SK-N-SH (cell line): ENCODE measurements at regions not wholly inside any gene's neighbourhood (a gene's known extent, or its start where the extent isn't known, plus 50 kb on each side); places are given as distances from the start of the nearest gene placed in this dataset.

ENCODE experiments used
- CTCF ChIA-PET: fragments of 300-600, 350-600 bp; formaldehyde crosslinking; extraction: SDS; loops from one replicate; lab custom pipeline; 2021; lab: Yijun Ruan, JAX
- POLR2A ChIA-PET: fragments of 350-600 bp; sonication (Branson Sonifier 250); formaldehyde crosslinking; extraction: SDS; loops from one replicate; lab custom pipeline; 2020; ENCODE audit warnings: antibody characterized with exemption, inconsistent platforms; lab: Yijun Ruan, JAX
- DNase-seq: peaks from one replicate; pipeline ENCODE4 v3.0.0; 2012
- H2AFZ ChIP-seq: fragments of 200-600 bp; sonication (generic); 2 replicates; pipeline ENCODE4 v1.8.1; 2016; ENCODE audit warnings: antibody characterized with exemption, mild to moderate bottlenecking, low read depth
- H3F3A ChIP-seq: fragments of 200-600 bp; sonication (generic); replicated peaks from 2 replicates; pipeline ENCODE3; 2016; ENCODE audit warnings: antibody characterized with exemption, mild to moderate bottlenecking; ENCODE audit not compliant: insufficient read depth
- H3K27ac ChIP-seq, 2 experiments: fragments of 200-500 bp in 1 of 2; fragments of 200-600 bp in 1 of 2; sonication (Bioruptor generic) in 1 of 2; sonication (generic), shearing (Covaris generic) in 1 of 2; 2 replicates each; pipeline versions ENCODE4 v1.5.1 to v1.6.1; 2014 to 2016; ENCODE audit warnings: low read depth in 2 of 2, inconsistent platforms in 1 of 2, low read length in 1 of 2, mild to moderate bottlenecking in 1 of 2, mixed read lengths in 1 of 2
- H3K27me3 ChIP-seq: fragments of 200-600 bp; sonication (generic), shearing (Covaris generic); 2 replicates; pipeline ENCODE4 v1.6.1; 2016; ENCODE audit warnings: mixed run types; ENCODE audit not compliant: insufficient read depth
- H3K36me3 ChIP-seq, 2 experiments: fragments of 200-500 bp in 1 of 2; fragments of 200-600 bp in 1 of 2; sonication (Bioruptor generic) in 1 of 2; sonication (generic) in 1 of 2; replicated peaks in 1 of 2; 2 replicates each; pipeline versions ENCODE3 to v1.5.1; 2014 to 2016; ENCODE audit warnings: low read length in 1 of 2, mild to moderate bottlenecking in 1 of 2; ENCODE audit not compliant: insufficient read depth in 2 of 2, control insufficient read depth in 1 of 2
- H3K4me1 ChIP-seq, 2 experiments: fragments of 200-500 bp in 1 of 2; fragments of 200-600 bp in 1 of 2; sonication (Bioruptor generic) in 1 of 2; sonication (generic), shearing (Covaris generic) in 1 of 2; 2 replicates each; pipeline versions ENCODE4 v1.5.1 to v1.6.1; 2014 to 2016; ENCODE audit warnings: low read depth in 1 of 2, low read length in 1 of 2, mixed run types in 1 of 2; ENCODE audit not compliant: insufficient read depth in 2 of 2, control insufficient read depth in 1 of 2
- H3K4me2 ChIP-seq: fragments of 200-600 bp; sonication (generic), shearing (Covaris generic); 2 replicates; pipeline ENCODE4 v1.6.1; 2017; ENCODE audit warnings: mixed run types
- H3K4me3 ChIP-seq, 2 experiments: fragments of 200-500 bp in 1 of 2; fragments of 200-600 bp in 1 of 2; sonication (Bioruptor generic) in 1 of 2; sonication (generic), shearing (Covaris generic) in 1 of 2; 2 replicates each; pipeline versions ENCODE4 v1.5.1 to v1.8.1; 2014 to 2016; ENCODE audit warnings: low read depth in 2 of 2, inconsistent platforms in 1 of 2, low read length in 1 of 2, mild to moderate bottlenecking in 1 of 2, mixed read lengths in 1 of 2, moderate library complexity in 1 of 2
- H3K79me2 ChIP-seq: fragments of 200-600 bp; sonication (generic); 2 replicates; pipeline ENCODE4 v1.8.1; 2017; ENCODE audit warnings: mild to moderate bottlenecking; ENCODE audit not compliant: insufficient read depth
- H3K9ac ChIP-seq: fragments of 200-600 bp; sonication (generic); 2 replicates; pipeline ENCODE4 v1.6.1; 2017; ENCODE audit warnings: mixed run types
- H3K9me2 ChIP-seq: fragments of 200-600 bp; sonication (generic); 2 replicates; pipeline ENCODE4 v1.6.1; 2017; ENCODE audit warnings: mixed run types
- H3K9me3 ChIP-seq: fragments of 200-600 bp; sonication (generic); 2 replicates; pipeline ENCODE4 v1.6.1; 2017; ENCODE audit warnings: mixed run types, mild to moderate bottlenecking, moderate library complexity
- H4K20me1 ChIP-seq: fragments of 200-600 bp; sonication (generic); 2 replicates; pipeline ENCODE4 v1.6.1; 2017; ENCODE audit warnings: mild to moderate bottlenecking, mixed run types; ENCODE audit not compliant: insufficient read depth
- ELF1 ChIP-seq: IDR thresholded peaks from 2 replicates; pipeline ENCODE4 v1.4.0; 2012
- EP300 ChIP-seq, 2 experiments: IDR thresholded peaks; 2 replicates each; pipeline versions ENCODE4 v1.4.0 to v1.6.1; 2012; ENCODE audit warnings: borderline replicate concordance in 1 of 2, low read depth in 1 of 2, low read length in 1 of 2
- FOSL2 ChIP-seq: IDR thresholded peaks from 2 replicates; pipeline ENCODE4 v1.4.0; 2012; ENCODE audit warnings: low read depth, mild to moderate bottlenecking, moderate library complexity, borderline replicate concordance
- FOXJ3 ChIP-seq: sonication (generic); formaldehyde crosslinking; IDR thresholded peaks from 2 replicates; pipeline ENCODE4 v1.5.1; 2020; ENCODE audit warnings: mild to moderate bottlenecking, missing genetic modification reagents
- FOXM1 ChIP-seq: IDR thresholded peaks from 2 replicates; pipeline ENCODE4 v1.4.0; 2012; ENCODE audit warnings: low read depth, mild to moderate bottlenecking
- GATA2 ChIP-seq: sonication (generic); formaldehyde crosslinking; IDR thresholded peaks from 2 replicates; pipeline ENCODE4 v1.5.0; 2020; ENCODE audit warnings: mild to moderate bottlenecking, missing genetic modification reagents
- MEF2A ChIP-seq: IDR thresholded peaks from 2 replicates; pipeline ENCODE4 v1.4.0; 2012; ENCODE audit warnings: low read depth, borderline replicate concordance
- NFIC ChIP-seq: IDR thresholded peaks from 2 replicates; pipeline ENCODE4 v1.4.0; 2012; ENCODE audit warnings: borderline replicate concordance
- NRF1 ChIP-seq: IDR thresholded peaks from 2 replicates; pipeline ENCODE4 v1.6.1; 2012; ENCODE audit warnings: low read depth, mild to moderate bottlenecking, low read length
- POLR2AphosphoS5 ChIP-seq: IDR thresholded peaks from 2 replicates; pipeline ENCODE4 v1.6.1; 2012; ENCODE audit warnings: low read depth, low read length
- RAD21 ChIP-seq: IDR thresholded peaks from 2 replicates; pipeline ENCODE4 v1.6.1; 2012; ENCODE audit warnings: mild to moderate bottlenecking, low read length
- REST ChIP-seq: IDR thresholded peaks from 2 replicates; pipeline ENCODE4 v1.6.1; 2012; ENCODE audit warnings: mild to moderate bottlenecking, low read depth, low read length, moderate library complexity
- RFX5 ChIP-seq: IDR thresholded peaks from 2 replicates; pipeline ENCODE4 v1.6.1; 2012; ENCODE audit warnings: mild to moderate bottlenecking, improper control_type of control experiment, low read length
- RXRA ChIP-seq: IDR thresholded peaks from 2 replicates; pipeline ENCODE4 v1.4.0; 2012; ENCODE audit warnings: low read depth, mild to moderate bottlenecking, borderline replicate concordance
- TAF1 ChIP-seq: IDR thresholded peaks from 2 replicates; pipeline ENCODE4 v1.6.1; 2012; ENCODE audit warnings: low read depth, mild to moderate bottlenecking, low read length, moderate library complexity, borderline replicate concordance
- TCF12 ChIP-seq: IDR thresholded peaks from 2 replicates; pipeline ENCODE4 v1.4.0; 2012
- TEAD4 ChIP-seq: IDR thresholded peaks from 2 replicates; pipeline ENCODE4 v1.4.0; 2012; ENCODE audit warnings: mild to moderate bottlenecking, borderline replicate concordance; ENCODE audit not compliant: insufficient read depth
- YY1 ChIP-seq: IDR thresholded peaks from 2 replicates; pipeline ENCODE4 v1.4.0; 2012; ENCODE audit warnings: low read depth, mild to moderate bottlenecking
- WGBS: methylation state at CpG from one replicate; pipeline ENCODE4 v1.1.6; 2017; ENCODE audit warnings: low lambda C conversion rate; 5-methylcytosine and 5-hydroxymethylcytosine counted together
- TF ChIP-seq, protein P1 (sequence below): fragments of 150-350 bp; IDR thresholded peaks from 2 replicates; pipeline ENCODE4 v1.6.1; 2017; ENCODE audit warnings: antibody characterized with exemption, low read length, low read depth, borderline replicate concordance
- TF ChIP-seq, protein P2 (sequence below): IDR thresholded peaks from 2 replicates; pipeline ENCODE4; 2012
- TF ChIP-seq, protein P3 (sequence below): fragments of 200-600 bp; sonication (generic); IDR thresholded peaks from 2 replicates; pipeline ENCODE4 v1.6.1; 2017; ENCODE audit warnings: antibody characterized with exemption, mild to moderate bottlenecking, moderate library complexity
- TF ChIP-seq, protein P4 (sequence below): IDR thresholded peaks from 2 replicates; pipeline ENCODE4 v1.4.0; 2012; ENCODE audit warnings: low read depth

GRCh38 chr6:156154896-156155295, 622.3 kb upstream of the ARID1B start:
- Histone ChIP-seq H3K79me2 (no peaks in the 10 kb centered on the region), H3K9ac (no peak overlapping the region), H4K20me1 (no peaks in the 10 kb centered on the region), H3K4me1 (no peaks in the 10 kb centered on the region; a peak in 1 of 4 replicates), H2AFZ (no peak overlapping the region), H3K4me2 (no peak overlapping the region), H3K9me2 (no peaks in the 10 kb centered on the region), H3K9me3 (no peaks in the 10 kb centered on the region), H3K27me3 (no peaks in the 10 kb centered on the region), H3F3A (no peaks in the 10 kb centered on the region), H3K27ac (no peak overlapping the region), H3K4me3 (no peak overlapping the region), H3K36me3 (no peaks in the 10 kb centered on the region)
- TF ChIP-seq FOXM1 (no peak), YY1 (no peak), TCF12 (no peak), EP300 (IDR thresholded peaks at IDR 0.05; ENCODE audit: borderline replicate concordance in 1 of 2, low read depth in 1 of 2, low read length in 1 of 2) (no peak), FOXJ3 (CRISPR knock-in tag) (no peak), RXRA (no peak), POLR2AphosphoS5 (no peak)
- TF ChIP-seq, protein P1, sequence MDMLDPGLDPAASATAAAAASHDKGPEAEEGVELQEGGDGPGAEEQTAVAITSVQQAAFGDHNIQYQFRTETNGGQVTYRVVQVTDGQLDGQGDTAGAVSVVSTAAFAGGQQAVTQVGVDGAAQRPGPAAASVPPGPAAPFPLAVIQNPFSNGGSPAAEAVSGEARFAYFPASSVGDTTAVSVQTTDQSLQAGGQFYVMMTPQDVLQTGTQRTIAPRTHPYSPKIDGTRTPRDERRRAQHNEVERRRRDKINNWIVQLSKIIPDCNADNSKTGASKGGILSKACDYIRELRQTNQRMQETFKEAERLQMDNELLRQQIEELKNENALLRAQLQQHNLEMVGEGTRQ = no peak
- TF ChIP-seq, protein P2, sequence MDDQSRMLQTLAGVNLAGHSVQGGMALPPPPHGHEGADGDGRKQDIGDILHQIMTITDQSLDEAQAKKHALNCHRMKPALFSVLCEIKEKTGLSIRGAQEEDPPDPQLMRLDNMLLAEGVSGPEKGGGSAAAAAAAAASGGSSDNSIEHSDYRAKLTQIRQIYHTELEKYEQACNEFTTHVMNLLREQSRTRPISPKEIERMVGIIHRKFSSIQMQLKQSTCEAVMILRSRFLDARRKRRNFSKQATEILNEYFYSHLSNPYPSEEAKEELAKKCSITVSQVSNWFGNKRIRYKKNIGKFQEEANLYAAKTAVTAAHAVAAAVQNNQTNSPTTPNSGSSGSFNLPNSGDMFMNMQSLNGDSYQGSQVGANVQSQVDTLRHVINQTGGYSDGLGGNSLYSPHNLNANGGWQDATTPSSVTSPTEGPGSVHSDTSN = no peak
- ChIA-PET POLR2A (no interaction called here), CTCF (no interaction called here)
- 45% methylated on average over 4 of the region's 4 CpGs for WGBS
- DNase-seq = no peak

DNA sequence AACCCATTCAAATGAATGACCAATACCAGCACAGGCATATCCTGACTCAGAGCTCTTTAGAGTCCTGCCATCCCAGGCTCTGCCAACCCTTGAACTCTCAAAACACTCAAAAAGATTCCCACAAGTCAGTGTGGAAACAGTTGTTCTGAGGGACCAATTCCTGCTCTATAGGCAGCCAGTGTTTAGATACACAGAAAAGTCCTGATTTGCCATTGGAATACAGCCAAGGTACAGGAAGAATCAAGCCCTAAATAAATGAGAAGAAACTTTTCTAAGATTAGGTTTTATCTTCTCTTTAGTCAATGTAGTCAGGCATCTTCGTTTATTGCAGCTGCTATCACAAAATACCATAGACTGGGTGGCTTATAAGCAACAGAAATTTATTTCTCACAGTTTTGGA, 626.8 kb upstream of the ARID1B start:
- H2AFZ ChIP-seq = no peak overlapping the region
- POLR2A ChIA-PET = no interaction called here
- TF ChIP-seq GATA2 (CRISPR knock-in tag) (no peak), RFX5 (no peak), NFIC (no peak), POLR2AphosphoS5 (no peak), ELF1 (no peak), MEF2A (no peak), FOSL2 (no peak), REST (no peak), TEAD4 (no peak), EP300 (IDR thresholded peaks at IDR 0.05; ENCODE audit: borderline replicate concordance in 1 of 2, low read depth in 1 of 2, low read length in 1 of 2) (no peak), NRF1 (no peak), RAD21 (no peak), TAF1 (no peak)
- TF ChIP-seq, protein P3, sequence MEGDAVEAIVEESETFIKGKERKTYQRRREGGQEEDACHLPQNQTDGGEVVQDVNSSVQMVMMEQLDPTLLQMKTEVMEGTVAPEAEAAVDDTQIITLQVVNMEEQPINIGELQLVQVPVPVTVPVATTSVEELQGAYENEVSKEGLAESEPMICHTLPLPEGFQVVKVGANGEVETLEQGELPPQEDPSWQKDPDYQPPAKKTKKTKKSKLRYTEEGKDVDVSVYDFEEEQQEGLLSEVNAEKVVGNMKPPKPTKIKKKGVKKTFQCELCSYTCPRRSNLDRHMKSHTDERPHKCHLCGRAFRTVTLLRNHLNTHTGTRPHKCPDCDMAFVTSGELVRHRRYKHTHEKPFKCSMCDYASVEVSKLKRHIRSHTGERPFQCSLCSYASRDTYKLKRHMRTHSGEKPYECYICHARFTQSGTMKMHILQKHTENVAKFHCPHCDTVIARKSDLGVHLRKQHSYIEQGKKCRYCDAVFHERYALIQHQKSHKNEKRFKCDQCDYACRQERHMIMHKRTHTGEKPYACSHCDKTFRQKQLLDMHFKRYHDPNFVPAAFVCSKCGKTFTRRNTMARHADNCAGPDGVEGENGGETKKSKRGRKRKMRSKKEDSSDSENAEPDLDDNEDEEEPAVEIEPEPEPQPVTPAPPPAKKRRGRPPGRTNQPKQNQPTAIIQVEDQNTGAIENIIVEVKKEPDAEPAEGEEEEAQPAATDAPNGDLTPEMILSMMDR = no peak
- TF ChIP-seq, protein P4, sequence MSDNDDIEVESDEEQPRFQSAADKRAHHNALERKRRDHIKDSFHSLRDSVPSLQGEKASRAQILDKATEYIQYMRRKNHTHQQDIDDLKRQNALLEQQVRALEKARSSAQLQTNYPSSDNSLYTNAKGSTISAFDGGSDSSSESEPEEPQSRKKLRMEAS = no peak

More for the DNA sequence above, 626.8 kb upstream of the ARID1B start:
- Histone ChIP-seq H3K4me2 (no peak overlapping the region), H4K20me1 (no peaks in the 10 kb centered on the region), H3K4me3 (no peak overlapping the region), H3K9me3 (no peaks in the 10 kb centered on the region), H3K27me3 (no peaks in the 10 kb centered on the region), H3K79me2 (no peaks in the 10 kb centered on the region), H3K9me2 (no peaks in the 10 kb centered on the region), H3K36me3 (no peaks in the 10 kb centered on the region), H3K9ac (no peak overlapping the region), H3K27ac (no peak overlapping the region), H3K4me1 (no peaks in the 10 kb centered on the region), H3F3A (no peaks in the 10 kb centered on the region)
- no peak for DNase-seq
- CTCF ChIA-PET = no interaction called here
- 24% methylated on average over 1 of the region's 1 CpG for WGBS
